OCI-LY3 (cell line): ENCODE measurements at regions not wholly inside any gene's neighbourhood (a gene's known extent, or its start where the extent isn't known, plus 50 kb on each side); places are given as distances from the start of the nearest gene placed in this dataset.

ENCODE experiments used
- EZH2phosphoT487 ChIP-seq: fragments of 200-600 bp; shearing (Covaris generic); IDR thresholded peaks from 2 replicates; pipeline ENCODE4 v1.6.1; 2018; ENCODE audit warnings: antibody characterized with exemption, mixed run types, low read depth
- TF ChIP-seq, protein P1 (sequence below): fragments of 200-600, 300-600 bp; sonication (generic); IDR thresholded peaks from 2 replicates; pipeline ENCODE4 v1.5.1; 2014; ENCODE audit warnings: antibody characterized with exemption, low read length, low read depth

DNA sequence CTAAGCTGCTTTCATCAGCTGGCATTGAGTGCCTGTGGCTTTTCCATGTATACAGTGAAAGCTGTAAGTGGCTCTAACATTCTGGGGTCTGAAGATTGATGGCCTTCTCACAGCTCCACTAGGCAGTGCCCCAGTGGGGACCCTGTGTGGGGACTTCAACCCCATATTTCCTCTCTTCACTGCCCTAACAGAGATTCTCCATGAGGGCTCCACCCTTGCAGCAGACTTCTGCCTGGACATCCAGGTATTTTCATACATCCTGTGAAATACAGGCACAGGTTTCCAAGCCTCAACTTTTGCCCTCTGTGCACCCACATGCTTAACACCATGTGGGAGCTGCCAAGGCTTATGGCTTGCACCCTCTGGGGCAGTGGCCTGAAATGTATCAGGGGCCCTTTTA, 188.2 kb upstream of the SYT4 start:
- TF ChIP-seq, protein P1, sequence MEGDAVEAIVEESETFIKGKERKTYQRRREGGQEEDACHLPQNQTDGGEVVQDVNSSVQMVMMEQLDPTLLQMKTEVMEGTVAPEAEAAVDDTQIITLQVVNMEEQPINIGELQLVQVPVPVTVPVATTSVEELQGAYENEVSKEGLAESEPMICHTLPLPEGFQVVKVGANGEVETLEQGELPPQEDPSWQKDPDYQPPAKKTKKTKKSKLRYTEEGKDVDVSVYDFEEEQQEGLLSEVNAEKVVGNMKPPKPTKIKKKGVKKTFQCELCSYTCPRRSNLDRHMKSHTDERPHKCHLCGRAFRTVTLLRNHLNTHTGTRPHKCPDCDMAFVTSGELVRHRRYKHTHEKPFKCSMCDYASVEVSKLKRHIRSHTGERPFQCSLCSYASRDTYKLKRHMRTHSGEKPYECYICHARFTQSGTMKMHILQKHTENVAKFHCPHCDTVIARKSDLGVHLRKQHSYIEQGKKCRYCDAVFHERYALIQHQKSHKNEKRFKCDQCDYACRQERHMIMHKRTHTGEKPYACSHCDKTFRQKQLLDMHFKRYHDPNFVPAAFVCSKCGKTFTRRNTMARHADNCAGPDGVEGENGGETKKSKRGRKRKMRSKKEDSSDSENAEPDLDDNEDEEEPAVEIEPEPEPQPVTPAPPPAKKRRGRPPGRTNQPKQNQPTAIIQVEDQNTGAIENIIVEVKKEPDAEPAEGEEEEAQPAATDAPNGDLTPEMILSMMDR = no peak
- TF ChIP-seq EZH2phosphoT487 = no peak
